ENCODE measurements at regions not wholly inside any gene's neighbourhood (a gene's known extent, or its start where the extent isn't known, plus 50 kb on each side); places are given as distances from the start of the nearest gene placed in this dataset.

DNA sequence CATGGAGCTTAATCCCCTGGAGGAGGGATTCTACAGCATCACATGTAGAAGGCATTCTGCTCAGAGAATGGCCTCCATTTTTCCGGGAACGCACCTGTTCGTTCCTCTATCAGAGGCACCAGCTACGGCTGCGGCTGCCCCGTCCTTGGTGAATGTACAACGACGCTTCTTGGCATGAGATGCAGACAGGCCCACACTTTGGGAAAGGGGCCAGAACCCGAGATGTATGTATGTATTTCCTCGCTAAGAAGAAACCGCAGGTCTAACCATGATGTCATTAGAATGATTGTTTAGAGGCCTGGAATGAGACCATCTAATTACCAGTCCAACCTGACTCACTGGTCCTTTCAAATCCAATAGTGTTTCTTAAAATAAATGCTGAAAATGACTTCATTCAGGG, 1293.4 kb downstream of the TBC1D22A start:
- Histone ChIP-seq H3K36me3 (ENCODE audit: control insufficient read depth, low read length) (no peaks in the 10 kb centered on the region), H3K79me2 (ENCODE audit: control insufficient read depth, low read length) (no peaks in the 10 kb centered on the region), H3K4me1 (ENCODE audit: control insufficient read depth, low read length) (no peaks in the 10 kb centered on the region), H3K4me3 (ENCODE audit: low read length) (no peak overlapping the region), H3K9me2 (replicated peaks; ENCODE audit: control insufficient read depth, low read length) (no peaks in the 10 kb centered on the region), H4K20me1 (ENCODE audit: control insufficient read depth, insufficient read depth, low read depth, low read length) (no peaks in the 10 kb centered on the region), H3K9me3 (ENCODE audit: control insufficient read depth, insufficient read depth, low read length) (no peaks in the 10 kb centered on the region), H3K27ac (ENCODE audit: low read depth, low read length) (no peak overlapping the region), H3K4me2 (ENCODE audit: low read length) (no peak overlapping the region), H3F3A (ENCODE audit: control insufficient read depth, insufficient read depth) (no peaks in the 10 kb centered on the region), H3K27me3 (ENCODE audit: control insufficient read depth, low read length) (no peaks in the 10 kb centered on the region)
- TF ChIP-seq EZH2phosphoT487 (IDR thresholded peaks at IDR 0.05; ENCODE audit: borderline replicate concordance, low read length) (no peak), CTCF (IDR thresholded peaks at IDR 0.05; ENCODE audit: low read depth, low read length, poor library complexity, severe bottlenecking) (no peak)

GRCh38 chr22:48055185-48055584, 1292.7 kb downstream of the TBC1D22A start:
- Histone ChIP-seq H3K9me2 (replicated peaks; ENCODE audit: control insufficient read depth, low read length) (no peaks in the 10 kb centered on the region), H3K27ac (ENCODE audit: low read depth, low read length) (no peak overlapping the region), H3K9me3 (ENCODE audit: control insufficient read depth, insufficient read depth, low read length) (no peaks in the 10 kb centered on the region), H3K36me3 (ENCODE audit: control insufficient read depth, low read length) (no peaks in the 10 kb centered on the region), H3F3A (ENCODE audit: control insufficient read depth, insufficient read depth) (no peaks in the 10 kb centered on the region), H3K4me3 (ENCODE audit: low read length) (no peak overlapping the region), H3K4me2 (ENCODE audit: low read length) (no peak overlapping the region), H3K27me3 (ENCODE audit: control insufficient read depth, low read length) (no peaks in the 10 kb centered on the region), H3K79me2 (ENCODE audit: control insufficient read depth, low read length) (no peaks in the 10 kb centered on the region), H3K4me1 (ENCODE audit: control insufficient read depth, low read length) (no peaks in the 10 kb centered on the region), H4K20me1 (ENCODE audit: control insufficient read depth, insufficient read depth, low read depth, low read length) (no peaks in the 10 kb centered on the region)
- no peak for TF ChIP-seq EZH2phosphoT487 (IDR thresholded peaks at IDR 0.05; ENCODE audit: borderline replicate concordance, low read length)
- TF ChIP-seq CTCF (IDR thresholded peaks at IDR 0.05; ENCODE audit: low read depth, low read length, poor library complexity, severe bottlenecking): no peak

DNA sequence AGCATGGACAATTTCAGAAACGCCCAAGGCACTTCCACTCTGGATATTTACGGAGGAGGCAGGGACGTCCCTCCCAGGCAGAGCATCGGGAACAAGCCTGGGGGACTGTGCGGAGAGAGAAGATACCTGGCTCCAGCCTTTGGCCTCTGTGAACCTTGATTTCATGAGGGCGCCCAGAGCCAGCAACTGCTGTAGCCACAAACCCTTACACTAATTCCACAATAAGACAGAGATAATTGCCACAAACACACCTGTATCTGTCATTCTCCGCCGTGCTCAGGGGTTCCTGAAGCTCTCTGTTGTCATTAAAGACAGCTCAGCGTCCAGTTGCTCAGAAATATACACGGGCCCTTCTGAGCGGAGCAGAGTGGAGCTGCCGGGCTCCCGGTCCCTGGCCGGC, 1292.1 kb downstream of the TBC1D22A start:
- no peaks in the 10 kb centered on the region for H3K9me3 ChIP-seq (ENCODE audit: control insufficient read depth, insufficient read depth, low read length)
- no peaks in the 10 kb centered on the region for H3K27me3 ChIP-seq (ENCODE audit: control insufficient read depth, low read length)
- no peak overlapping the region for H3K4me2 ChIP-seq (ENCODE audit: low read length)

More for the DNA sequence above, 1292.1 kb downstream of the TBC1D22A start:
- Histone ChIP-seq H3K4me1 (ENCODE audit: control insufficient read depth, low read length) (no peaks in the 10 kb centered on the region), H3F3A (ENCODE audit: control insufficient read depth, insufficient read depth) (no peaks in the 10 kb centered on the region), H3K27ac (ENCODE audit: low read depth, low read length) (no peak overlapping the region), H3K36me3 (ENCODE audit: control insufficient read depth, low read length) (no peaks in the 10 kb centered on the region), H4K20me1 (ENCODE audit: control insufficient read depth, insufficient read depth, low read depth, low read length) (no peaks in the 10 kb centered on the region), H3K79me2 (ENCODE audit: control insufficient read depth, low read length) (no peaks in the 10 kb centered on the region), H3K9me2 (replicated peaks; ENCODE audit: control insufficient read depth, low read length) (no peaks in the 10 kb centered on the region), H3K4me3 (ENCODE audit: low read length) (no peak overlapping the region)
- TF ChIP-seq CTCF (IDR thresholded peaks at IDR 0.05; ENCODE audit: low read depth, low read length, poor library complexity, severe bottlenecking) (no peak), EZH2phosphoT487 (IDR thresholded peaks at IDR 0.05; ENCODE audit: borderline replicate concordance, low read length) (no peak)
